Loucy (cell line): ENCODE measurements at regions not wholly inside any gene's neighbourhood (a gene's known extent, or its start where the extent isn't known, plus 50 kb on each side); places are given as distances from the start of the nearest gene placed in this dataset.

ENCODE experiments used
- EZH2phosphoT487 ChIP-seq: fragments of 200-600 bp; IDR thresholded peaks from 2 replicates; pipeline ENCODE4 v1.6.1; 2018; ENCODE audit warnings: antibody characterized with exemption, mild to moderate bottlenecking, moderate library complexity, borderline replicate concordance
- TF ChIP-seq, protein P1 (sequence below): fragments of 200-600 bp; sonication (generic); conservative IDR thresholded peaks from 2 replicates; pipeline ENCODE4 v1.5.1; 2014; ENCODE audit warnings: mild to moderate bottlenecking, antibody characterized with exemption, low read length

GRCh38 chr16:62967611-62968010 is 931.4 kb upstream of the CDH8 start:
- TF ChIP-seq, protein P1, sequence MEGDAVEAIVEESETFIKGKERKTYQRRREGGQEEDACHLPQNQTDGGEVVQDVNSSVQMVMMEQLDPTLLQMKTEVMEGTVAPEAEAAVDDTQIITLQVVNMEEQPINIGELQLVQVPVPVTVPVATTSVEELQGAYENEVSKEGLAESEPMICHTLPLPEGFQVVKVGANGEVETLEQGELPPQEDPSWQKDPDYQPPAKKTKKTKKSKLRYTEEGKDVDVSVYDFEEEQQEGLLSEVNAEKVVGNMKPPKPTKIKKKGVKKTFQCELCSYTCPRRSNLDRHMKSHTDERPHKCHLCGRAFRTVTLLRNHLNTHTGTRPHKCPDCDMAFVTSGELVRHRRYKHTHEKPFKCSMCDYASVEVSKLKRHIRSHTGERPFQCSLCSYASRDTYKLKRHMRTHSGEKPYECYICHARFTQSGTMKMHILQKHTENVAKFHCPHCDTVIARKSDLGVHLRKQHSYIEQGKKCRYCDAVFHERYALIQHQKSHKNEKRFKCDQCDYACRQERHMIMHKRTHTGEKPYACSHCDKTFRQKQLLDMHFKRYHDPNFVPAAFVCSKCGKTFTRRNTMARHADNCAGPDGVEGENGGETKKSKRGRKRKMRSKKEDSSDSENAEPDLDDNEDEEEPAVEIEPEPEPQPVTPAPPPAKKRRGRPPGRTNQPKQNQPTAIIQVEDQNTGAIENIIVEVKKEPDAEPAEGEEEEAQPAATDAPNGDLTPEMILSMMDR = no peak
- TF ChIP-seq EZH2phosphoT487 = no peak
